MCF 10A (cell line): ENCODE measurements at regions not wholly inside any gene's neighbourhood (a gene's known extent, or its start where the extent isn't known, plus 50 kb on each side); places are given as distances from the start of the nearest gene placed in this dataset.

Source experiments
- BruUV-seq: library from RNA; stranded (reverse); fragments of 400-500 nt; replicated peaks from 2 replicates; lab custom pipeline; 2021; lab: Mats Ljungman, UMichigan
- CTCF ChIA-PET: fragments of 300-600 bp; sonication (Branson Sonifier 250); formaldehyde crosslinking; extraction: SDS; loops from one replicate; lab custom pipeline; 2021; ENCODE audit warnings: antibody characterized with exemption, inconsistent platforms; lab: Yijun Ruan, JAX
- POLR2A ChIA-PET: fragments of 300-600, 350-650 bp; sonication (Branson Sonifier 250); formaldehyde crosslinking; extraction: SDS; loops from one replicate; lab custom pipeline; 2020; ENCODE audit warnings: antibody characterized with exemption, inconsistent platforms; lab: Yijun Ruan, JAX
- DNase-seq: peaks from one replicate; pipeline ENCODE4 v3.0.0-alpha.2; 2018; ENCODE audit not compliant: unreplicated experiment
- H3K27ac Mint-ChIP-seq: one replicate; pipeline ENCODE4 v1.8.0; 2022; ENCODE audit warnings: mild to moderate bottlenecking, low read depth, mixed read lengths; ENCODE audit not compliant: unreplicated experiment
- H3K27me3 Mint-ChIP-seq: one replicate; pipeline ENCODE4 v1.8.0; 2022; ENCODE audit warnings: mixed read lengths; ENCODE audit not compliant: insufficient read depth, unreplicated experiment
- H3K36me3 Mint-ChIP-seq: one replicate; pipeline ENCODE4 v1.8.0; 2022; ENCODE audit warnings: mild to moderate bottlenecking, moderate library complexity, mixed read lengths; ENCODE audit not compliant: insufficient read depth, unreplicated experiment
- H3K4me1 Mint-ChIP-seq: one replicate; pipeline ENCODE4 v1.8.0; 2022; ENCODE audit warnings: mixed read lengths; ENCODE audit not compliant: insufficient read depth, unreplicated experiment
- H3K4me3 Mint-ChIP-seq: one replicate; pipeline ENCODE4 v1.8.0; 2022; ENCODE audit warnings: mild to moderate bottlenecking, moderate library complexity, mixed read lengths; ENCODE audit not compliant: unreplicated experiment
- H3K9me3 Mint-ChIP-seq: one replicate; pipeline ENCODE4 v1.8.0; 2022; ENCODE audit warnings: mixed read lengths; ENCODE audit not compliant: unreplicated experiment
- CTCF ChIP-seq: fragments of 200-600 bp; IDR thresholded peaks from one replicate; pipeline ENCODE4 v1.8.0; 2022; ENCODE audit warnings: antibody characterized with exemption, mild to moderate bottlenecking; ENCODE audit not compliant: unreplicated experiment
- intact Hi-C: fragments of 100-400 bp; cut with micrococcal nuclease; formaldehyde crosslinking; loops from 2 replicates; pipeline ENCODE4 v1.14.1; 2022

GRCh38 chr1:98427664-98428063, 233.9 kb upstream of the SNX7 start:
- BruUV-seq = no TSS peak
- POLR2A ChIA-PET = no interaction called here
- TF ChIP-seq CTCF = no peak

GRCh38 chr1:98426092-98426491, 235.4 kb upstream of the SNX7 start:
- no peaks in the 10 kb centered on the region for H3K36me3 Mint-ChIP-seq
- no peaks in the 10 kb centered on the region for H3K27me3 Mint-ChIP-seq
- DNase-seq = no peak
- ChIA-PET POLR2A (interaction anchor here (0.6 kb wide), 1 partner anchor 800 kb away, joined by 3 read pairs; no protein-coding TSS in a partner anchor), CTCF (no interaction called here)
- no peaks in the 10 kb centered on the region for H3K9me3 Mint-ChIP-seq
- H3K27ac Mint-ChIP-seq = no peak overlapping the region
- no peak for TF ChIP-seq CTCF
- no TSS peak for BruUV-seq
- intact Hi-C loops = no loop called here
- H3K4me3 Mint-ChIP-seq = no peak overlapping the region
- no peaks in the 10 kb centered on the region for H3K4me1 Mint-ChIP-seq

More at GRCh38 chr1:98427664-98428063, 233.9 kb upstream of the SNX7 start:
- Mint-ChIP-seq H3K4me1 (no peaks in the 10 kb centered on the region), H3K4me3 (no peak overlapping the region), H3K36me3 (no peaks in the 10 kb centered on the region), H3K9me3 (no peaks in the 10 kb centered on the region), H3K27ac (no peak overlapping the region), H3K27me3 (no peaks in the 10 kb centered on the region)
- no peak for DNase-seq
- CTCF ChIA-PET = no interaction called here
- intact Hi-C loops = no loop called here

- Mint-ChIP-seq H3K27ac (no peak overlapping the region), H3K4me1 (no peaks in the 10 kb centered on the region), H3K36me3 (no peaks in the 10 kb centered on the region), H3K9me3 (no peaks in the 10 kb centered on the region), H3K4me3 (no peak overlapping the region), H3K27me3 (no peaks in the 10 kb centered on the region)
- no TSS peak for BruUV-seq
- intact Hi-C loops = no loop called here
- CTCF ChIA-PET = interaction anchor here (0.9 kb wide), 1 partner anchor 446 kb away, joined by 3 read pairs; no protein-coding TSS in a partner anchor
- no peak for DNase-seq
- no peak for TF ChIP-seq CTCF
- POLR2A ChIA-PET = no interaction called here
Observed at GRCh38 chr1:98422816-98423215, 238.7 kb upstream of the SNX7 start.

- no TSS peak for BruUV-seq
- H3K4me1 Mint-ChIP-seq = no peaks in the 10 kb centered on the region
- no peaks in the 10 kb centered on the region for H3K9me3 Mint-ChIP-seq
- TF ChIP-seq CTCF = no peak
- no peaks in the 10 kb centered on the region for H3K36me3 Mint-ChIP-seq
- CTCF ChIA-PET = no interaction called here
- no peak for DNase-seq
- no peaks in the 10 kb centered on the region for H3K27me3 Mint-ChIP-seq
- intact Hi-C loops = no loop called here
- POLR2A ChIA-PET = interaction anchor here (1.1 kb wide), 1 partner anchor 14 kb away, joined by 3 read pairs; no protein-coding TSS in a partner anchor
- H3K4me3 Mint-ChIP-seq = no peak overlapping the region
- H3K27ac Mint-ChIP-seq = no peak overlapping the region
Observed at GRCh38 chr1:98421085-98421435, 240.5 kb upstream of the SNX7 start.
